GM21723 (cell line): ENCODE measurements at regions not wholly inside any gene's neighbourhood (a gene's known extent, or its start where the extent isn't known, plus 50 kb on each side); places are given as distances from the start of the nearest gene placed in this dataset.
"Not testable (repeated sequence)": the region's sequence is repeated elsewhere in the genome, so short reads cannot be mapped to it uniquely, and the experiment has no call there.

Source experiments
- ATAC-seq: cut with Tn5 transposase; IDR thresholded peaks from one replicate; pipeline ENCODE4 v1.9.1; 2021; ENCODE audit warnings: mild to moderate bottlenecking, moderate library complexity; ENCODE audit not compliant: unreplicated experiment

GRCh38 chr2:235212501-235213158, 260.8 kb downstream of the SH3BP4 start:
- ATAC-seq = no peak

GRCh38 chr2:235215248-235215647, 263.4 kb downstream of the SH3BP4 start:
- no peak for ATAC-seq

- no peak for ATAC-seq
Observed at GRCh38 chr2:235216901-235217300, 265.1 kb downstream of the SH3BP4 start.

GRCh38 chr2:235217846-235218245, 266.0 kb downstream of the SH3BP4 start:
- no peak for ATAC-seq

GRCh38 chr2:235218486-235218907, 266.7 kb downstream of the SH3BP4 start:
- ATAC-seq = no peak

GRCh38 chr2:235219048-235219447, 267.2 kb downstream of the SH3BP4 start:
- no peak for ATAC-seq

- ATAC-seq = no peak
Observed at GRCh38 chr2:235220331-235220730, 268.5 kb downstream of the SH3BP4 start.

- no peak for ATAC-seq
Observed at GRCh38 chr2:235223011-235223410, 270.8 kb upstream of the AGAP1 start.

- ATAC-seq = no peak
Observed at GRCh38 chr2:235224410-235224809, 269.4 kb upstream of the AGAP1 start.

GRCh38 chr2:235225261-235225660, 268.6 kb upstream of the AGAP1 start:
- ATAC-seq = no peak

GRCh38 chr2:235227590-235227989, 266.3 kb upstream of the AGAP1 start:
- no peak for ATAC-seq

- not testable (repeated sequence) for ATAC-seq
Observed at GRCh38 chr2:235228422-235228821, 265.4 kb upstream of the AGAP1 start.

- ATAC-seq = no peak
Observed at GRCh38 chr2:235229236-235229635, 264.6 kb upstream of the AGAP1 start.

- ATAC-seq = no peak
Observed at GRCh38 chr2:235230821-235231601, 262.8 kb upstream of the AGAP1 start.

GRCh38 chr2:235232449-235233433, 261.1 kb upstream of the AGAP1 start:
- ATAC-seq = no peak

- no peak for ATAC-seq
Observed at GRCh38 chr2:235234736-235235135, 259.1 kb upstream of the AGAP1 start.

GRCh38 chr2:235235977-235236767, 257.7 kb upstream of the AGAP1 start:
- ATAC-seq = no peak

GRCh38 chr2:235238537-235238936, 255.3 kb upstream of the AGAP1 start:
- ATAC-seq = no peak

GRCh38 chr2:235240574-235240973, 253.3 kb upstream of the AGAP1 start:
- ATAC-seq = no peak
